GM18511 (cell line): ENCODE measurements at regions not wholly inside any gene's neighbourhood (a gene's known extent, or its start where the extent isn't known, plus 50 kb on each side); places are given as distances from the start of the nearest gene placed in this dataset.

Experiments used
- ATAC-seq: cut with Tn5 transposase; IDR thresholded peaks from one replicate; pipeline ENCODE4 v1.9.1; 2021; ENCODE audit warnings: mild to moderate bottlenecking, moderate library complexity; ENCODE audit not compliant: unreplicated experiment

DNA sequence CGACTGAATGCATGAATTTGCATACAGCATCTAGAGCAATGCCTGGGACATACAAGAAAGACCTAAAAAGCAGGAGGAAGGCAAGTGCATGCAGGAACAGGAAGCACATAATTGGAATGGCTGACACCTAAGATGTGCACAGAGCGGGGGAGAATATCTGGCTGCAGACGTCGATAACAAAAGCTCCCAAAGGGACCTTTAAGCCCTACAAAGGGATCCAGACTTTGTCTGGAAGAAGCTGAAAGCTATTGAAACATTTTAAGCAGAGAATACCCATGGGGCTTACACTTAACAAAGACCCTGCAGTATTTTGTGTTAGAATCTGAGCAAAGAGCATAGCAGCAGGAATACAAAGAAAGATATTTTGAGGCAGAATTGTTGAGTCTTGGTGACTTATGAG is 107.4 kb upstream of the CLDN10 start:
- no peak for ATAC-seq

DNA sequence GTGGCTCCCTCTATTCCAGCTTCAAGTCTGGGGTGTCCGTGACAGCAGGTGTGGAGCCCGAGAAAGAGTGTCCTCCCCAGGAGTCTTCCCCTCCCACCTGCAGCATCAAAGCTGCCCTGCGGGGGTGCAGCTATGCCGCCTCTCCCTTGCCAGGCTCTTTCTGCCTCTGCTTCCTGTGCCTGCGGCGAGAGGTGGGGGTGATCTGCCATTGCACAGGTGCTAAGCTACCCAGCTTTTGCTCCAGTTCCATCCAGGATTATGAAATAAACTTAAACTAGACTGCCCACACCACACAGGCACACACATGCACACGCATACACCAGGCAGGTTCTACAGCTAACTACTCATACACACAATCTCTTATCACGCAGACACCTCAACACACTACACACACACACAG is 104.7 kb upstream of the CLDN10 start:
- no peak for ATAC-seq

DNA sequence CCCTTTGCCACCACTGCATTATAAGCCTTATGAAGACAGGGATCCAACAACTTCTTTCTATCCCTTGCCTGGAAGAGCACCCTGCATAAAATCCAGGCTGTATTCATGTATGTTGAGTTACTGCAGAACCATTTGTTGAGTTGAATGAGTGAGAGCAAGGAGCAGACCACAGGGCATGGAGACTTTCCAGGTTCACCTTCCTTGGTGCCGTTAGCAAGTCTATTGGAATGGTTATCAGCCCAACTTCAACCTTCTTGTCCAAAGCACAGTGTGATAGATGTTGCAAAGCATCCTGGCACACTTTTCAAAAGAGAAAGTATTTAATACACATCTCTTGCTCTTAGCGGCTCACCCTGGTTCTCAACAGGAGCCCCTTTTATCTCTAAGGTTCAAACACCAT is 100.9 kb upstream of the CLDN10 start:
- no peak for ATAC-seq

DNA sequence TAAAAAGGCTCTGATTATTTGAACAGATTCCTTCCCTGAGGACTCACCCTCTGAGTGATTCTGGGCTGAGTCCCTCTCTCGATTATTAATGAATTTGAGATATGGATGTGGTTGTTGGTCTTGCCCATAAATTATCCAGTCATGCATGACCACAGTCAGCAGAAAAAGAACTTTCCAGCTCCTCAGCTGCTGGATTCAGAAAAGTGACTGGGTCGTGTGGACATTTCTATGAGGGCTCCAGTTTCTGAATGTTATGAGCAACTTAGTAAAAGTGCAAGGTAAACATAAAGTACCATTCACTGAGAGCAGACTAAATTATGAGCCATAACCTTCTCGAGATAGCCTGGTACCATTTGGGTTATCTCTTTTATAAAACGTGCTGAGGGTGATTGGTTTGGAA is 100.1 kb upstream of the CLDN10 start:
- ATAC-seq, result no peak

DNA sequence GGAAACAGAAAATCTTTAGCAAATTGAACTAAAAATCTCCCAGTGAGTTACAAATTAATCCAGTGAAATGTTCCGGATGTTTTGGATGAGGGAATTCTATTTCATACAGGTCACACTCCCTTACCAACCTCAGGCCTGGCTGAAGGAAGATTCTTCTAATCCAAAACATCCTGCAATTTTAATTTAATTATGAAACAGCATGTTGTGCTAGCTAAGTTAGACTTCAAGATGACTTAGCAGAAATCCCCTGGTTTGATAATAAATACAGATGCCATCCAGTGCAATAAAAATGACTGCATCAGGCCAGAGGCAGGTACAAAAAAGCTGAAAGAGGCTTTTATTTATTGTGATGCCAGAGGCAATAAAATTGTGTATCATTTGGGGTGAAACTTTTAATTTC is 96.7 kb upstream of the CLDN10 start:
- ATAC-seq, result no peak

DNA sequence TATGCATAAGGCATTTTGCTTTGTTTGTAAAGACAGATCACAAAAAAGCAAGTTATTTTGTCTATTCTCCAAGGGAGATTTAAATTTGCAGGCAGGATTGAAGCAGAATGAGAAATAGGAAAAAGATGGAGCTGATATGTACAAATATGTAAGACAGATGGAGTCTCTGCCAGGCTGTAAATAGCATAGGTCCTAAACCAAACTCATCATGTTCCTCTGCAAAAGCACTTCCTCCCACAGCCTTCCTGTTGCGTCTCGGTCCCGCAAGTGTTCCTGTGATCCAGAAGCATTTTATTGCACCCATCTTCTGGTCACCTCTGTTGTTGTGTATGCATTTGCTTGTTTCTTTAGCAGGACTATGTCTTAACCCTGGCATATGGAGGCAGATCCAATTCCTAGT is 95.7 kb upstream of the CLDN10 start:
- peak; percentile 19 for ATAC-seq

DNA sequence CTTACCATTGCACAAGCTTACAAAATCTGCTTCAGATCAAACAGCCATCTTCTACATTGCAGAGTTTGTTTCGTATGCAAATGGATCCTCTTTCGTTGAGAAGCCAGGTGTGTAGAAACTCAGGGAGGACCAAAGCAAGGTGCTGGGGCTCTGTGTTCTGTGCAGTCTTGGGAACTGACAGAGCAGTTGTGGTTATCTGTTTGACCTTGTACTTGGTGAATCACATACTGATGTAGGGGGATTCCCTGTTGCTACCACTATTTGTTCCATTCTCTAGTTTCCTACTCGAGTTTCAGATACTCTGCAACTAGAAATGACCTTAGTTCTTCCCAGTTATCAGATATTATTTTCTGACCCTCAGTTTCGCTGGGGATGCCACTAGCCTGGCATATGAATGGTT is 95.2 kb upstream of the CLDN10 start:
- ATAC-seq, result peak; percentile 100

DNA sequence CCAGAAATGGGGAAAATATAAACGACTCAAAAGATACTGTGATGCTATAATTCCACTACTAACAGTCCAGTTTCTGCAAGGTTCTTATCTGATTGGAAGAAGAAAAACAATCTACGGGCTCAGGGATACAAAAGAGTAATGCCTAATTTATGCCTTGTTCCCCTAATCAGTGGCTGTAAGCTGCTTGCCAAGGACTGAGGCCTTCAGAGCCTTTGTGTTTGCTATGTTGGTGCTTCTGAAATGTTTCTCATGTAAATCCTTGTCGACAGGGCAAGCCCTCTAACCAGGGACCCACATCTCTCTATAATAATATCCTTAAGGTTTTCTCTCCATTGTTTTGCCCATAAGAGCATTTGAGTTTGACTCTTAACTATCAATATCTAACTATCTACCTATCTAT is 89.7 kb upstream of the CLDN10 start:
- no peak for ATAC-seq

DNA sequence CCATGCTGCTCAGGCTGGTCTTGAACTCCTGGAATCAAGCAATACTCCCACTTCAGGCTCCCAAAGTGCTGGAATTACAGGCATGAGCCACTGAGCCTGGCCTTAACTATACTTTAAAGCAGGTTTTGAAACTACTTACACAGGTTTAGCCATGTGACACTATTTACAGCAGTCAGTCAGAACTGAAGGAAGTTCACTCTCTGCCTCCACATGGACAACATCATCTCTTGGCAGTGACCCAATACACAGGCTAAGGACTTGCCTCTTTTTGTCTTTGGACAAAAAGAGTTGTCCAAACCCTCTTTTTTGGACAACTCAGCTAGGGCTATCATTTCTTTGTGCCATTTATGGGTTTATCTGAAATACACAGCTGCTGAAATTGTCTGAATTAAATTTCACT is 89.0 kb upstream of the CLDN10 start:
- ATAC-seq, result no peak

DNA sequence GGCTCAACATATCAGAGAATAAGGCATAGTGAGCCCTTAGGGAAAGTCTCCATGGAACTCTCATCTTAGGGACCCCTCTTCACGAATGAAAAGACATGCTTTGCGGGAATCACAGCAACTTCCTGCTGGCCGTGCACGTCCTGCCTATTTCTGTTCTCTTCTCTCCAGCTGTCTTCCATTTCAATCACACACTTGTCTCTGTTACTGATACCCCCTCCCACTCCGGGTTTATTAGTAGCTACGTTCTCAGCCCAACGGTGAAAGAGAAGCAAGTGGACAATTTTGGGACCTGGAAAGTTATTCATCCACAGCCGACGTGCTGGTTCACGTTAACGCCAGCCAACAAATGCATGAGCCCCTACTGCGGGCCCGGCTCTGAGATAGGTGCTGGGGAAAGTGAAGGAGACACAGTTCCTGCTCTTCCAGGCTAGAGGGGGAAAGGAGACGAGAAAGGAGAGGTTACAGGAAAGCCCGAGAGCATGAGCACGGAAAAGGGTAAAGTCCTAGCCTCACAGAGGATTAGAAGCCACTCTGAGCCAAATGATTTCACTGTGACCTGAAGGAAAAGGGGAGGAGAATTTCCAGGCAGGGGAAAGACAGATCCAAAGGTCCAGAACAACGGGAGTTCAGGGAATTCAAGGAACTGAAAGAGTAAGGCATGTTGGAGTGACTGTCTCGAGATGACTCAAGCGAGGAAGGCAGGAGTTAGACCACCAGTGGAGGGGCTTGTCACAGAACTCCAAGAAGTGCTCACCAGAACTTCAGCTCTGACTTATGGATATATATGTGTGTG is 81.8 kb upstream of the CLDN10 start:
- no peak for ATAC-seq

DNA sequence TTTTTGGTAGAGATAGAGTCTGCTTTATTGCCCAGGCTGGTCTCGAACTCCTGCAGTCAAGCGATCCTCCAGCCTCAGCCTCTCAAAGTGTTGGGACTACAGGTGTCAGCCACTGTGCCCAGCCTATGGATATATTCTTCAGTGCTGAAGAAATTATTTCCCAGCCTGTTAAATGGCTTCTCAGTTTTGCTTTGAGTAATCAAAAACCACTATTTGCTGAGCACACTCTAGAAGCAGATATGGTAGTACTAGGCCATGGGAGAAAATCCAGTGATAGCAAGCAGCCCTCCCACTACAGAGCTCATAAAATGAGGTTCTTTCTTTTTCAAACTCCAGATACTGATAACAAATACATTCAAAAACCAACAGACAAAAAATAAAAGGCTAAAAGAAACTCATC is 80.6 kb upstream of the CLDN10 start:
- peak; percentile 68 for ATAC-seq

DNA sequence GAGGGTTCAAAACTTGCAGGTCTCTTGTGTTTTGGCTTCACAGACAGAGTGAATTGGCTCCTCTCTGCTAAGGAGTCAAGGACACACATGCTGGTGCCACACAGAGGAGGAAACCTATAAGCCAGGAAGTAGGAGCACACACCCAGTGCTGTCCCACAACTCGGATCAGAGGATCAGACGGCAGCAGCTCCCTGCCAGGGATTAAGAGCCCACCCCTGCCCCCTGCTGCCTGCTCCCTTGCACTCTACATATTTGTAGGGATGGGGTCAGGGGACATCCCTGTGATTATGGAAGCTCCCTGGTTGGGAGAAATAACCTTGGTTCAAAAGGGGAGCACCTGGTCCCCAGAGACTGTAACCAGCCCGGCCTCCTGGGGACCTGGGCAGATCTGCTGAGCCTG is 77.5 kb upstream of the CLDN10 start:
- ATAC-seq, result no peak

DNA sequence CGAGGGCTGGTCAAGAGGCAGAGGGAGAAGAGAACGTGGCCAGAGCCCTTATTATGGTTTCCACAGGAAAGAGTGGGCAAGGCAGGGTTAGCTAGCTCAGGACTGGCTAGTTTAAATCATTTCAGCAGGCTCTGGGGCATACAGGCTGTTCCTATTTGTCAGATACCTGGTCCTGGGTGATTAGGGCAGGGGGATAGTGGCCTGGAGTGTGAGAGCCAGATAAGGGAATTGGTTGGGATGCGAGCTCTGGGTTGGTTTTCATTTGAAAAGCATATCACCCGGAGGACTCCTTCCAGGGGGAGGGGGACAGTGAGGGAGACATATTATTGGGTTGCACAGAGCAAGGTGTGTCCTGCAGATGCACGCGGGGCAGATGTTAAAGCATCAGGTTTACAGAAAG is 75.3 kb upstream of the CLDN10 start:
- no peak for ATAC-seq

DNA sequence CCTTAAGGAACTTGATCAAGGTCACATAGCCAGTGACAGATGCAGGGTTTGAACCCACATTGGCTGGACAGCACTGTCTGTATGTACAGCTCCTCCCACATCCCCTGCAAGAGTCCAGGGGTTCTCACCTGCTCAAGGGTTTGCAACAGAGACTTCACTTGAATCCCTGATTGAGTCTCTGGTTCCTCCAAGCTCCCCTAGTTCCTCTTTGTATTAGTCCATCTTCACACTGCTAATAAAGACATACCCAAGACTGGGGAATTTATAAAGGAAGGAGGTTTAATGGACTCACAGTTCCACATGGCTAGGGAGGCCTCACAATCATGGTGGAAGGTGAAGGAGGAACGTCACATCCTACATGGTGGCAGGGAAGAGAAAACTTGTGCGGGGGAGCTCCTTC is 72.8 kb upstream of the CLDN10 start:
- peak; percentile 33 for ATAC-seq

DNA sequence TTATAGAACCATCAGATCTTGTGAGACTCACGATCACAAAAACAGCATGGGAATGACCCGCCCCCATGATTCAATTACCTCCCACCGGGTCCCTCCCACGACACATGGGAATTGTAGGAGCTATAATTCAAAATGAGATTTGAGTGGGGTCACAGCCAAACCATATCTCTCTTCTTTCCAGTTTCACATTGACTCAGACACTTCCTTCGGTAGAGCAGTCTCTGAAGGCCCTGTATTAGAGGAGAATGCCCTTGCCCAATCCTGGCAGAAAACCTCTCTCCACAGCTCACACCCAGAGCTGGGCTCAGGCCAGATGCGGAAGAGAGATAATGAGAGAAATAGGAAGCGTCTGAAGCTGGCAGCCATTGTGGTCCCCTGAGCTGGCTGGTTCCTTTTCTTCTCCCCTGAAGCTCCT is 72.4 kb upstream of the CLDN10 start:
- ATAC-seq, result peak; percentile 79

DNA sequence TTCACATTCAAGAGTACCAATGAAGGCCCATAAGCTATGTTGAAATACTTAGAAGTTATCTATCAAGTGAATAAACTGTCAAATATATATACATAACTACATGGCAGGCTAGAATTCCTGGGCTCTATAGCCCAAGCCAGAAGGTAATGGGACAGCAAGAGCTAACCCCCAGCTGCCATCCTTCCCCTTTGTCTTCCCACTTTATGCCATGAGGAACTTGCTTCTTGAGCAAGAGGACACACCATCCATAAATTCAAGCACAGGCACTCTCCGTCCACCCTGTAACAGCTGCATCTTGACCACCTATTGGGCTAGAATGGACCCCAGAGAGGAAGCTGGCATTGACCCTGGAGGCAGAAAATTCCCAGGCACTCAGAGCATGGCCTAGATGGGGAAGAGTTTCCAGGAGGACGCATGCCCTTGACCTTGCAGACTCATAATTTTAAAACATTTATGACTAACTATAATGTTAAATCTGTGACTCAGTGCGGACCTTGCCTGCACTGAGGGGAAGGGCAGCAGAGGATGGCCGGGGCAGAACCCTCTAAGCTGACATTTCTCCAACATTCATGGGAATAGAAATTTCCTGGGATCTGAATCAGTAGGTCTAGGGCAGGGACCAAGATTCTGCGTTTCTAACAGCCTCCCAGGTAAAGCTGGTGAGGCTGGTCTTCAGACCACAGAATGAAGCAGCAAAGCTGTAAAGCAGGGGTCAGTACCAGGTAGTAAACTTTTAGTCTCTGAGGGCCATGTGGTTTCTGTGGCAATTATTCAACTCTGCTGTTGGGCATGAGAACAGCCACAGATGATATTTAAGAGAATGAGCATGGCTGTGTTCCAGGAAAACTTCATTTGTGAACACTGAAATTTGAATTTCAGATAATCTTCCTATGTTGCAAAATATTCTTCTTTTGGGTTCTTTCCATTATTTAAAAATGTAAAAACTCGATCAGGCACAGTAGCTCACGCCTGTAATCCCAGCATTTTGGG is 71.4 kb upstream of the CLDN10 start:
- ATAC-seq, result no peak

DNA sequence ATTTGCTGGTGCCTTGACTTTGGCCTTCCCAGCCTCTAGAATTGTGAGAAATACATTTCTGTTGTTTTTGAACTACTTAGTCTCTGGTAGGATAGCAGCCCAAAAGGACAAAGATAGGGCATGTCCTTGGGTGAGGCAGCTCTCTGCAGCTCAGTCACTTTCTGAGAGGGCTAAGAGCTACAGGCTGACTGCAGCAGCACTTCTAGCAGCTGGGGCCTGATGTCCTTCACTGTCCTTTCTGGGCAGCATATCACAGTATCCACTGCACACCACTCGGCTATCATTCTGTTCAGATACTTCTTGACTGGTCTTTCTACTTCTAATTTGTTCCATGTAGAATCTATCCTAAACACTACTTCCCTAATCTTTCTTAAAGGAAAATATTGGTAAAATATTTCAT is 68.5 kb upstream of the CLDN10 start:
- no peak for ATAC-seq

DNA sequence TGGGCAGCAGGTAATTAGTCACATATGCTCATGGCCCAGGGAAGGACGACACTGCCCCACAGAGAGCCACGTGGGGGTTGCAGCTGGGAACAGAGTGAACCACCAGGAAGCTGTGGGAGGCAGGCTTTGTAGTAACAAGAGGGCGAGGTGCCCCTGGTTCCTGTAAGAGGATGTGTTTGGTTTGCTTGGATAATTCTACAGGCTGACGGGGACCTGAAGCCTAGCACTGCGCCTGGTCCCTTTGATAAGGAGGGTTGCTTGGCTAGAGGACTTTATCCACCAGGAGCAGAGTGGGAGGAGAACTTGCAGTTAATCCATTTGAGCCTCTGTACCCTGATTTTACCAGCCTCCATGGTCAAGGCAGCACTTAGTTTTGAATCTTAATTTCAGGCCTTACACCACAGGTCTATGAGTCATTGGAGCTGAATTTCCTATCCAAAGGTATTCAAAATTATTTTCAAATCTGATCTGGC is 67.4 kb upstream of the CLDN10 start:
- no peak for ATAC-seq

DNA sequence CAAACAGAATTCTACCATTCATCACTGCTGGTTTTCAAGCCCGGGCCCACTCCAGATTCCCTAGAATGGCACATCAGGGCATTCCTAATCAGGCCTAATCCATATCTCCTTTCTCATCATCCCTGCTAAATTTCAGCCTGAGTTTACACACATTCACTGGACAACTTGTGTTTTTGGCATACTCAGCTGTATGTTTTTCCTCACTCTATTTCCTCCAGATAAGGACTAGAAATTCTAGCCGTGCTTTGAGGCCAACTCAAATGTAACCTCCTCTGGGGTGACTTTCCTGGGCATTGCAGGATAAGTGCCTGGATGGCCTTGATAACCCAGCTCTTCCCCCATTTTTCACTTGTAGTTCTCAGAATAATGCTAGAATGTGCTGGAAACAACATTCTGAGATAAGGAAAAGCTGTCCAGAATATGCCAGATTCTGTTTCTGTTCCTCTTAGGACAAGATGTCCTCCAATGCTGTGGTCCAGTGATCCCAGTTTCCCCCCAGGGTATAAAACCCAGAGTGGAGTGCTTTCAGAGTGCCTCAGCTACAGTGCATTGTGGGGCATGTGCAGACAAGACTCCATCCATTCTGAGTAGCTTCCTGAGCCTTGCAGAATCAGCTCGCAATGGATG is 66.9 kb upstream of the CLDN10 start:
- no peak for ATAC-seq

DNA sequence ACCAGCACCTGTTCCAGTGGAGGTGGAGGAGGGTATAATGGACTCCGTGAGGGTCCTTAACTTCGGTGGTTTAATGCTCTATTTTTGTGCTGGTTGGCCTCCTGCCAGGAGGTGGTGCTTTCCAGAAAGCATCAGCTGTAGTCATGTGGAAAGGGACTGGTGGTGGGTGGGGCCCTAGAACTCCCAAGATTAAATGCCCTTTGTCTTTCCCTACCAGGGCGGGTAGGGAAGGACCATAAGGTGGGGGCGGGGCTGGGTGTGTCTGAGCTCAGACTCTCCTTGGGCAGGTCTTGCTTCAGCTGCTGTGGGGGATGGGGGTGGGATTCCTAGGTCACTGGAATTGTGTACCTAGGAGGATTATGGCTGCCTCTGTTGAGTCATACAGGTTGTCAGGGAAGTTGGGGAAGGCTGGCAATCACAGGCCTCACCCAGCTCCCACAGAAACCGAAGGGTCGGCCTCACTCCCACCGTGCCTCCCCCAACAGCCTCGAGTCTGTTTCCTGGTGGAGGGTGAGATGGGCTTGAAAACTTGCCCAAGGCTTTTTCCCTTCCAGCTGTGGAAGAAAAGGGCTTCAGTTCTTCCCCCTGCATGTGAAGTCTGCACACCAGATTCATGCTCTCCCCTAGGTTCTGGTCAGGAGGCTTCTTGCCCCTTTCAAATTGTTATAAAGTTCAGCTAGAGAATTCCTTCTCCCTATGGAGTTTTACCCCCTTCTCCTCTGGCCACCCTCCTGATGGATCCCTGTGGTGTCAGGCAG is 60.3 kb upstream of the CLDN10 start:
- ATAC-seq, result no peak
